Hematopoietic multipotent progenitor cell (in vitro differentiated cells): ENCODE measurements at regions not wholly inside any gene's neighbourhood (a gene's known extent, or its start where the extent isn't known, plus 50 kb on each side); places are given as distances from the start of the nearest gene placed in this dataset.
"Not testable (repeated sequence)": the region's sequence is repeated elsewhere in the genome, so short reads cannot be mapped to it uniquely, and the experiment has no call there.

Experiments
- DNase-seq, 3 donors: peaks; one replicate each; pipeline ENCODE4 v3.0.0-alpha.2; 2011 to 2015; ENCODE audit warnings: low read depth in 2 of 3, low spot score in 2 of 3

- DNase-seq = no peak
These were observed 560.8 kb downstream of the POM121L12 start for GRCh38 chr7:53596230-53596629.

- no peak for DNase-seq
These were observed 564.9 kb downstream of the POM121L12 start for GRCh38 chr7:53600296-53600695.

- no peak for DNase-seq
These were observed 567.5 kb downstream of the POM121L12 start for GRCh38 chr7:53602817-53603418.

- DNase-seq = no peak
These were observed 568.0 kb downstream of the POM121L12 start for GRCh38 chr7:53603461-53603860.

GRCh38 chr7:53604201-53604600 lies 568.8 kb downstream of the POM121L12 start:
- no peak for DNase-seq

- no peak for DNase-seq
These were observed 572.5 kb downstream of the POM121L12 start for GRCh38 chr7:53607961-53608360.

GRCh38 chr7:53609185-53609584 lies 573.8 kb downstream of the POM121L12 start:
- no peak for DNase-seq

GRCh38 chr7:53611043-53611442 lies 575.6 kb downstream of the POM121L12 start:
- no peak for DNase-seq

- no peak for DNase-seq
These were observed 588.9 kb downstream of the POM121L12 start for GRCh38 chr7:53624356-53624755.

GRCh38 chr7:53628775-53629174 lies 593.3 kb downstream of the POM121L12 start:
- no peak for DNase-seq

- not testable (repeated sequence) for DNase-seq
These were observed 599.8 kb downstream of the POM121L12 start for GRCh38 chr7:53635251-53635650.

GRCh38 chr7:53638517-53638916 lies 603.1 kb downstream of the POM121L12 start:
- no peak for DNase-seq

GRCh38 chr7:53641091-53641490 lies 605.7 kb downstream of the POM121L12 start:
- DNase-seq = no peak

- no peak for DNase-seq
These were observed 606.9 kb downstream of the POM121L12 start for GRCh38 chr7:53642361-53642760.

GRCh38 chr7:53642866-53643265 lies 607.4 kb downstream of the POM121L12 start:
- no peak for DNase-seq

GRCh38 chr7:53656881-53657280 lies 621.4 kb downstream of the POM121L12 start:
- no peak for DNase-seq

- no peak for DNase-seq
These were observed 622.2 kb downstream of the POM121L12 start for GRCh38 chr7:53657586-53657985.

- DNase-seq = no peak
These were observed 623.5 kb downstream of the POM121L12 start for GRCh38 chr7:53658951-53659350.

GRCh38 chr7:53661645-53662217 lies 626.3 kb downstream of the POM121L12 start:
- DNase-seq = no peak

GRCh38 chr7:53672681-53673080 lies 637.2 kb downstream of the POM121L12 start:
- no peak for DNase-seq

- no peak for DNase-seq
These were observed 640.4 kb downstream of the POM121L12 start for GRCh38 chr7:53675835-53676234.

- no peak for DNase-seq
These were observed 649.3 kb downstream of the POM121L12 start for GRCh38 chr7:53684693-53685092.

GRCh38 chr7:53690411-53690810 lies 655.0 kb downstream of the POM121L12 start:
- no peak for DNase-seq
